Colonic mucosa (tissue), 4 donors: ENCODE measurements at regions not wholly inside any gene's neighbourhood (a gene's known extent, or its start where the extent isn't known, plus 50 kb on each side); places are given as distances from the start of the nearest gene placed in this dataset.

ENCODE experiments used
- DNase-seq: peaks from one replicate; pipeline ENCODE4 v3.0.0-alpha.2; 2020
- H3K27ac ChIP-seq: fragments of 200-600 bp; one replicate; pipeline ENCODE4 v1.8.0; 2021
- H3K27me3 ChIP-seq: fragments of 200-600 bp; one replicate; pipeline ENCODE4 v1.8.0; 2021
- H3K36me3 ChIP-seq: fragments of 200-600 bp; one replicate; pipeline ENCODE4 v1.8.0; 2021
- H3K4me1 ChIP-seq: fragments of 200-600 bp; one replicate; pipeline ENCODE4 v1.8.0; 2021; ENCODE audit warnings: mild to moderate bottlenecking
- H3K4me3 ChIP-seq: fragments of 200-600 bp; one replicate; pipeline ENCODE4 v1.8.0; 2021
- H3K9ac ChIP-seq, 2 donors: one replicate each; pipeline ENCODE4 v1.7.0; 2013; ENCODE audit warnings: control low read depth in 2 of 2, low read depth in 2 of 2, low read length in 2 of 2
- H3K9me3 ChIP-seq: fragments of 200-600 bp; one replicate; pipeline ENCODE4 v1.8.0; 2021
- intact Hi-C: fragments of 100-400 bp; cut with DNase I; formaldehyde crosslinking; loops from one replicate; pipeline ENCODE4 v1.14.1; 2022
- TF ChIP-seq, protein P1 (sequence below): fragments of 200-600 bp; IDR thresholded peaks from one replicate; pipeline ENCODE4 v1.8.0; 2022; ENCODE audit warnings: antibody characterized with exemption, mild to moderate bottlenecking
- donor health status: healthy.
- donor health status: DM: no; HTN: no; CAD: no.
- donor health status: DM: no; HTN: no; CAD: no.

DNA sequence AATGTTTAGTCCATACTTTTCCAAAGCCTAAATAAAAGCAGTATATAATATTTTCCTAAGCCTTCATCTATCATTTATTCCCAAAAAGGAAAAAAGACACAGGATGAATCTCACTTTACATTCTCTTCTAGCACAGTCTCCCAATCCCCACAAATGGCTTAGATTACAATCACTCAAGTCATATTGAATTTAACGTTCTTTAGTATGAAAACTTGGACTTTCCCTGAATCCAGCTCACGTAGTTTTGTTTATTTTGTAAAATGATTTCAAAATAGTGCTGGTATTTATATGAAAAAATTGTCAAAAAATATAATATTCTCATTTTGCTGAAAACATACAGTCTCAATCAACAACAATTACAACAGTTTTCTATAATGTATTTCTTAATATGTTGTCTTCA, 137.7 kb upstream of the CCDC150 start:
- Histone ChIP-seq H3K27ac (no peak overlapping the region), H3K4me1 (no peaks in the 10 kb centered on the region), H3K9me3 (no peaks in the 10 kb centered on the region), H3K9ac (no peak overlapping the region), H3K27me3 (no peaks in the 10 kb centered on the region), H3K36me3 (no peaks in the 10 kb centered on the region), H3K4me3 (no peak overlapping the region)
- intact Hi-C loops: no loop called here
- DNase-seq: no peak
- TF ChIP-seq, protein P1, sequence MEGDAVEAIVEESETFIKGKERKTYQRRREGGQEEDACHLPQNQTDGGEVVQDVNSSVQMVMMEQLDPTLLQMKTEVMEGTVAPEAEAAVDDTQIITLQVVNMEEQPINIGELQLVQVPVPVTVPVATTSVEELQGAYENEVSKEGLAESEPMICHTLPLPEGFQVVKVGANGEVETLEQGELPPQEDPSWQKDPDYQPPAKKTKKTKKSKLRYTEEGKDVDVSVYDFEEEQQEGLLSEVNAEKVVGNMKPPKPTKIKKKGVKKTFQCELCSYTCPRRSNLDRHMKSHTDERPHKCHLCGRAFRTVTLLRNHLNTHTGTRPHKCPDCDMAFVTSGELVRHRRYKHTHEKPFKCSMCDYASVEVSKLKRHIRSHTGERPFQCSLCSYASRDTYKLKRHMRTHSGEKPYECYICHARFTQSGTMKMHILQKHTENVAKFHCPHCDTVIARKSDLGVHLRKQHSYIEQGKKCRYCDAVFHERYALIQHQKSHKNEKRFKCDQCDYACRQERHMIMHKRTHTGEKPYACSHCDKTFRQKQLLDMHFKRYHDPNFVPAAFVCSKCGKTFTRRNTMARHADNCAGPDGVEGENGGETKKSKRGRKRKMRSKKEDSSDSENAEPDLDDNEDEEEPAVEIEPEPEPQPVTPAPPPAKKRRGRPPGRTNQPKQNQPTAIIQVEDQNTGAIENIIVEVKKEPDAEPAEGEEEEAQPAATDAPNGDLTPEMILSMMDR: no peak

DNA sequence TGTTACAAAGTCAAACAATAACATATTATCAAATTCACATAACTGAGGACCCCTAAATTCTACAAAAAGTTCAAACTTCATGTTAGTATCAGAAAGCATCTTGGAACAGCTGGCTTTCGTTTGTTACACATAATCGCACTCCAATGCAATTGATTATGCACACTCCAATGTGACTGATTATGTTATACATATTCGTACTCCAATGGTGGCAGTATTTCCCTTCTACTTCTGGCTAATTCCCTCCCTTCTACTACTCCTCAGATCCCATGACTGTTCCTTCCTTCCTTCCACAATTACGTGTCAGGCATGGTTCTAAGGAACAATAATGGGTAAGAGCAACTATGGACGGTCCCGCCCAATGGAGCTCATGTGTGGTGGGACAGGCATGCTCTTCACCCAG, 137.1 kb upstream of the CCDC150 start:
- TF ChIP-seq, protein P1: no peak
- Histone ChIP-seq H3K27me3 (no peaks in the 10 kb centered on the region), H3K9me3 (no peaks in the 10 kb centered on the region), H3K27ac (no peak overlapping the region), H3K4me1 (no peaks in the 10 kb centered on the region), H3K36me3 (no peaks in the 10 kb centered on the region), H3K9ac (no peak overlapping the region), H3K4me3 (no peak overlapping the region)
- intact Hi-C loops: no loop called here
- DNase-seq: no peak

DNA sequence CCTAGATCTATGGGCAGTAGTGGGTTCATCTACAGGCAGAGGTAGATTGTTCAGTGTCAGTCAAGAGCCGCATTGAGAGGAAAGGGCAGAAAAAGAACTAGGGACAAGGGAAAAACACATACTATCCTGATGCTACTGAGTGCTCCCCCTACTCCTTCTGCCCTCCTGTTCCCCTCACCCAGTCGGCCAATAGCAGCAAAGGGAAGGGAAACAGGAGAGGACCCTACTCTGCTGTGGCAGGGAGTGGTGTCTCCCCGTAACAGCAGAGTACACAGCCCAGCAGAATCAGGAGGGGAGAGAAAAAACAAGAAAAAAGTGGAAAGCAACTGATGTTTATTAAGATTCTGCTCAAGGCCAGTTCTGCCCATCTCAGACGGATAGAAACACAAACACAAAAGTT, 136.1 kb upstream of the CCDC150 start:
- intact Hi-C loops: no loop called here
- H3K9me3 ChIP-seq: no peaks in the 10 kb centered on the region
- H3K4me1 ChIP-seq: no peaks in the 10 kb centered on the region
- TF ChIP-seq, protein P1: no peak
- no peak for DNase-seq
- H3K27ac ChIP-seq: no peak overlapping the region
- no peaks in the 10 kb centered on the region for H3K27me3 ChIP-seq
- H3K4me3 ChIP-seq: no peak overlapping the region
- no peak overlapping the region for H3K9ac ChIP-seq
- no peaks in the 10 kb centered on the region for H3K36me3 ChIP-seq

DNA sequence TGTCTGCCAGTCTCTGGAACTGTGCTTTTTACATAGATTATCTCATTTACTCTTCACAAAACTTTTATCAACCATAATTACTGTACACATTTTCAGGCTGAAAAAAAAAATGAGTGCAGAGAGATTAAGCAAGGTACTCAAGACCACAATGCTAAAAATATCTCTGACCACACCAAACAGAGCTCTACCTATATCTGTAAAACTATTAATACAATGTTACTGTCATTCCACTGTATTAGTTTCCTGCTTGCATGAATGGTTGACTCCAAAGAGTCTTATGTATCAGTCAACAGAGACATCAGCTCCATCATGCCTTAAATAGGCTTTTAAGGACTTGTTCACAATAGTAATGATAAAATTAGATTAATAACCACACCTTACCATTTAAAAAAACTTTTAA, 134.7 kb upstream of the CCDC150 start:
- Histone ChIP-seq H3K4me3 (no peak overlapping the region), H3K27me3 (no peaks in the 10 kb centered on the region), H3K9ac (no peak overlapping the region), H3K36me3 (no peaks in the 10 kb centered on the region), H3K4me1 (no peaks in the 10 kb centered on the region), H3K9me3 (no peaks in the 10 kb centered on the region), H3K27ac (no peak overlapping the region)
- TF ChIP-seq, protein P1: no peak
- intact Hi-C loops: no loop called here
- DNase-seq: no peak

DNA sequence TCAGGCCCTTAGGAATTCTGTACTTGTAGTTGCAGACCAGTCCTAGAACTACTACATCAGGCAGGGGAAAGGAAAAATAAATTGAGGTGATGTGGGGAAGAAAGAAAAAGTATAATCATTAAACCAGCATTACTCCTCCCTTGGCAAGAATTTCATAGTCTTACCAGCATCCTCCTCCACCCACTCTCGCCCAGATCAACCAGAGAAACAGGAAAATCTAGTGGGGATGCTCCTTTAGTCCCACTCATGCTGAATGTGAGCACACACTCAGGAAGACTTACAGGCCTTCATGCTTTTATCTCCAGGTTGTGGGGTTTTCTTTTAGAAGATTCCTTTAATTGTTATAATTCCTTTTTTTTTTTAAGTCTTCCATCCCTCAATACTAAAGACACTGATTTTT, 129.3 kb upstream of the CCDC150 start:
- no peak overlapping the region for H3K4me3 ChIP-seq
- no peak for DNase-seq
- intact Hi-C loops: no loop called here
- no peaks in the 10 kb centered on the region for H3K9me3 ChIP-seq
- no peak overlapping the region for H3K9ac ChIP-seq
- TF ChIP-seq, protein P1: no peak
- no peaks in the 10 kb centered on the region for H3K36me3 ChIP-seq
- no peak overlapping the region for H3K27ac ChIP-seq
- H3K27me3 ChIP-seq: no peaks in the 10 kb centered on the region
- no peaks in the 10 kb centered on the region for H3K4me1 ChIP-seq
